T47D (cell line): ENCODE measurements at regions not wholly inside any gene's neighbourhood (a gene's known extent, or its start where the extent isn't known, plus 50 kb on each side); places are given as distances from the start of the nearest gene placed in this dataset.

Source experiments
- DNase-seq, 2 experiments: peaks; one replicate each; pipeline versions ENCODE4 v3.0.0 to v3.0.0-alpha.2; 2011 to 2012; ENCODE audit warnings: low read depth in 1 of 2, low spot score in 1 of 2
- JUND ChIP-seq: IDR thresholded peaks from 2 replicates; pipeline ENCODE4 v1.6.1; 2012; ENCODE audit warnings: low read depth
- in situ Hi-C: cut with HindIII; loops from 2 replicates; pipeline ENCODE4 v1.10.0; 2016; ENCODE audit warnings: low sequenced_read_pairs, low pct_unique_long_range_greater_than_20kb

GRCh38 chr13:89852570-89852969 is 1494.9 kb upstream of the MIR17HG start:
- in situ Hi-C loops: no loop called here
- DNase-seq: no peak
- TF ChIP-seq JUND: no peak

GRCh38 chr13:89856512-89856911 is 1491.0 kb upstream of the MIR17HG start:
- TF ChIP-seq JUND: no peak
- in situ Hi-C loops: no loop called here
- DNase-seq: no peak

- DNase-seq: no peak
- in situ Hi-C loops: no loop called here
Measured at GRCh38 chr13:89857502-89857901, 1490.0 kb upstream of the MIR17HG start.

GRCh38 chr13:89862011-89862690 is 1485.3 kb upstream of the MIR17HG start:
- no peak for TF ChIP-seq JUND
- in situ Hi-C loops: no loop called here
- no peak for DNase-seq

More at GRCh38 chr13:89857502-89857901, 1490.0 kb upstream of the MIR17HG start:
- TF ChIP-seq JUND: no peak

- DNase-seq: no peak
- TF ChIP-seq JUND: no peak
- in situ Hi-C loops: no loop called here
Measured at GRCh38 chr13:89862691-89863036, 1484.8 kb upstream of the MIR17HG start.

- in situ Hi-C loops: no loop called here
- no peak for TF ChIP-seq JUND
- DNase-seq: no peak
Measured at GRCh38 chr13:89865164-89866064, 1482.1 kb upstream of the MIR17HG start.

GRCh38 chr13:89869312-89869711 is 1478.2 kb upstream of the MIR17HG start:
- no peak for DNase-seq
- no peak for TF ChIP-seq JUND
- in situ Hi-C loops: no loop called here

GRCh38 chr13:89878904-89879303 is 1468.6 kb upstream of the MIR17HG start:
- no peak for DNase-seq
- in situ Hi-C loops: no loop called here
- no peak for TF ChIP-seq JUND

GRCh38 chr13:89880201-89880600 is 1467.3 kb upstream of the MIR17HG start:
- no peak for DNase-seq
- TF ChIP-seq JUND: no peak
- in situ Hi-C loops: no loop called here

GRCh38 chr13:89883893-89884448 is 1463.5 kb upstream of the MIR17HG start:
- in situ Hi-C loops: no loop called here
- no peak for DNase-seq
- no peak for TF ChIP-seq JUND

GRCh38 chr13:89890806-89891205 is 1456.7 kb upstream of the MIR17HG start:
- in situ Hi-C loops: no loop called here
- no peak for TF ChIP-seq JUND
- DNase-seq: no peak

GRCh38 chr13:89891416-89891815 is 1456.1 kb upstream of the MIR17HG start:
- DNase-seq: no peak
- in situ Hi-C loops: no loop called here
- TF ChIP-seq JUND: no peak

- no peak for TF ChIP-seq JUND
- in situ Hi-C loops: no loop called here
- DNase-seq: no peak
Measured at GRCh38 chr13:89897681-89898080, 1449.8 kb upstream of the MIR17HG start.
